Amniotic epithelial cell (primary cell): ENCODE measurements at regions not wholly inside any gene's neighbourhood (a gene's known extent, or its start where the extent isn't known, plus 50 kb on each side); places are given as distances from the start of the nearest gene placed in this dataset.

Source experiments
- DNase-seq: peaks from one replicate; pipeline ENCODE4 v3.0.0-alpha.2; 2010; ENCODE audit warnings: low read depth

DNA sequence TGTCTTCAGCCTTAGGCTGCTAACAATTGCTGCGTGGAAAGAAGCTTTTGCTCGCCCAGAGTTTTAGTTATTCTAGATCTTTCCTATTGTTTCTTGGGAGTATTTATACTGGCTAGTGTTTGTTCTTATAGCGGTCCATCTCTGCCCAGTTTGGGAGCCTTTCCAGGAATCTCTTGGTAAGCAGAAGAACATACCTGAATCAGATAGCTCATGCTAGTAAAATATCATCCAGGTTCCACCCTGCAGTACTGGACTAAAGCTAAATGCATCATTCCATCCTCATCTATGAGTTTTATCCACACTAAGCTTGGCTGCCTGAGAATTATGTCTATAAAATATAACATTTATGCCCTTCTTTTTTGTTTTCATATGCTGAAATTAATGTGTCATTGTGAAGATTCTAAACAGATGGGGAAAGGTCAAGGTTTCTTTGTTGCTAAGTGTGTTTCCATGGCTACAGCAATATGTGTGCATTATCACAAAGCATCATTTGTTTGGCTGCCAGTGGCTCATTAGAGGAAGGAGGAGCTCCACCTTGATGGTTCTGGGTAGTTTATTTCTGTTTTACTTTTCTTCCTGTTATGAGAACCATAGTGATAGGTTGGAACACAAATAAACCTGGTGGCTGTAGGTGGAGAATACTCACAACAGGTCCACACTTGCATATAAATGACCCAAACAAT lies 182.8 kb downstream of the PIK3C3 start:
- no peak for DNase-seq

DNA sequence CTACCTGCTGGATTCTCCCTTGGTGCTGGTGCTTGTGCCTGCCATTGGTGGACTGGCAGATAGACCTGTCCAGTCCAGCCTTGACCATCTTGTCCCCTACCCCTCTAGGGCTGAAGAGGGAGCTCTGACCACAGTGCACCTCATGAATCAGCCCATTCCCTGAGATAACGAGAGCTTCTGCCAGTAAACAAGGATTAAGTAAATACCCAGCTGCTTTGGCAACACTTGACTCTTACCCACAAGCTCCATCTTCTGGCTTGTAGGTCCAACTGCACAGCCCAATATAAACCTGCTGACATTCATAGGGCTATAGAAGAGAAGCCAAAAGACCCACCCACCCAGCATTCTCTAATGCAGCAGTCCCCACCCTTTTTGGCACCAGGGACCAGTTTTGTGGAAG lies 186.4 kb downstream of the PIK3C3 start:
- DNase-seq, result peak; percentile 58

DNA sequence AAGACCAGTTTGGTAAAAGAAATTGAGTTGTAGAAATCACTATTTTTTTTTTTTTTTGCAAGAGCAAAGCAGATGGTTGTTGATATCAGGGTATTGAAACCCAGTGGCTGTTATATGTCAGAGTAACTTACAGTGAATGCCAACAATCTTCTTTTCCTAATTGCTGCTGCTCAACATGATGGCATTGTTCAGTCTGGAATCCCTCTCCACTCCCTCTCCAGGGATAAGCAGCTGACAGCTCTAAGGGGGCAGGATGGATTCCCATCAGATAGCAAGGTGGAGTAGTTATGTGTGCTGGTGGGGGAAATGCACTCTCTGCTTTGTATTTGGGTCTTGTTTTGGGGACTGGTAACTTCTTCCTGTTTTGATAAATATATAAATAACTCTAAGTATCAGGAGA lies 200.0 kb downstream of the PIK3C3 start:
- no peak for DNase-seq

DNA sequence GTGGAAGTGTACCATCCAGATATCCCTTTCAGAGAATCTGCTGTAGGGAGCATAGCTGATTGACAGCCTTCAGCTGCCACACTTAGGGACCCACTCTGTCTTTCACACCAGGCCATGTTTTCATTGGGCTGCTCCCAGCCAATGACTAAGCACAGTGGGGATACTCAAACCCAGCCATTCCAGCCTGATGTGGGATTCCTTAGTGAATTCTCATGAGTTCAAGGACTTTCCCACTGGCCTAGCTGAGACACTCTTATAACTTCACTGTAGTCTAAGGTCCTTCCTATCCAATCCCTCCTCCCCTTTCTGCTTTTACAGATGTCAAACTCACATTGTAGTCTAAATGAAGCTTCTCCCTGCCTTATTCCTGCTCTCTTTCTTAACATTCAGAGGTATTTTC lies 201.2 kb downstream of the PIK3C3 start:
- DNase-seq, result no peak

DNA sequence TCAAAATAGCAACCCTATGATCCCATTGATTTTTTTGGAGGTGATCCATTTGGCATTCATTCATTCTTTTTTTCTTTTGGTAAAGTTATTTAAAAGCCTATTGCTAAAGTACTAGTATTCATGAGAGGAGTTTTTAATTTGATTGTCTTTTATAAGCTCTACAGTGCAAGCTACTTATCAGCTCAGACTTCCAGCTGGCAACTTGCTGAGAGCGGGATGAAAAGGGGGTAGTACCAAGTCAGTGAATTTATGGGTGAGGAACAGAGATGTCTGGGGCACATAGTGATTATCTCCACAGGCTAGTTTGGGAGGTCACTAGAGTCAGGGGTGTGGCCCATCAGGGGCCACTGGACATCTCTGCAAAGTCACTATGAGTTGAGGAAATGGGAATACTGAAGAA lies 202.4 kb downstream of the PIK3C3 start:
- DNase-seq, result no peak

DNA sequence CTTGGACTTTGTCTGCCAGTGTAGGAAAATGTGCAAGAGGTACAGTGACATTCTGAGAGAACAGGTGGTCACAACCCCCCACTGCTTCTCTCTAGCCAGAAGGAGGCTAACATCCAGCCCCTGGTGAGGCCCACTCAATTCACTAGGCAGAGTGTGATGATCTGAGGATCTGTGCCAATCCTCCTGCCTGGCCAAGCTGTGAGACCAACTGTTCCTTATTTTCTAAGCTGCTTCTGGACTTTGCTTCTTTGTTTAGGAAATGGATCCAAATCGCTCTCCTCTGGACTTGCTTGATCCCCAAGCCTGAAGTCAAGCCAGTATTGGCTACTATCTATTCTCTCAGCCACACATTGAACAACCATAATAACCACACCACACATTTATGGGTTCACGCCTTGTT lies 202.8 kb downstream of the PIK3C3 start:
- DNase-seq, result no peak

DNA sequence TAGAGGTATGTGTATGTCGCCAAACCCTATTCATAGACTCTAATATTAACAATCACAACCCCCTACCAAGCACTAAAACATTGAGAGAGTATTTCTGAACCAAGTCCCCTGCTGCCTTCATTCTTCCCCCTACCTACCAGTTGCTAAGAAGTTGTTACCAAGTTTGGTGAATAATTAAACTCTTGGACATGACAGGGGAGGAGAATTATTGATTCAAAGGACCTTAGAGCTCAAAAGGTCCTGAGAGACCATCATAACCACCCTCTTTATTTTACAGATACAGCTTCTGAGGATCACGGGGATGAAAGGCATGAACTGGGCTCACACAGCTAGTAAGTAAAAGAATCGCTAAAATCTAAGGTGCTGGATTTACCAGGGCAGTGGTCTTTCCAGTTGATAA lies 204.1 kb downstream of the PIK3C3 start:
- no peak for DNase-seq

DNA sequence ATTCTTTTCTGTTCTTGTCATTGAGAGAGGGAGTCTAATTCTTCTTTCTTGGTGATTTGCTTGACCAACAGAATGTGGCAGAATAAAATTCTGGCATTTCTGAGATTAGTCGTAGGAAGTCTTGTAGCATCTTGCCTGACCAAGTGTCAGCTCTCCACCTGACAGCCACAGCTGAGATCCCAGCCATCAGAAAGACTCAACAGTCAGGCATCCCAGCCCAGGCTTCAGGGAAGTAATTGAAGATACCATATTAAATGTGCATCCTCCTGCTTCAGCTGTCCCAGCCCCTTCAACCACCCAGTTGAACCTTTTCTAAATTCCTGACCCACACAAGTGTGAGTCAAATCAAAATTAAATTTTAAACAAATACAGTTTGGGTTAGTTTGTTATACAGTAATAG lies 208.3 kb downstream of the PIK3C3 start:
- DNase-seq, result no peak

DNA sequence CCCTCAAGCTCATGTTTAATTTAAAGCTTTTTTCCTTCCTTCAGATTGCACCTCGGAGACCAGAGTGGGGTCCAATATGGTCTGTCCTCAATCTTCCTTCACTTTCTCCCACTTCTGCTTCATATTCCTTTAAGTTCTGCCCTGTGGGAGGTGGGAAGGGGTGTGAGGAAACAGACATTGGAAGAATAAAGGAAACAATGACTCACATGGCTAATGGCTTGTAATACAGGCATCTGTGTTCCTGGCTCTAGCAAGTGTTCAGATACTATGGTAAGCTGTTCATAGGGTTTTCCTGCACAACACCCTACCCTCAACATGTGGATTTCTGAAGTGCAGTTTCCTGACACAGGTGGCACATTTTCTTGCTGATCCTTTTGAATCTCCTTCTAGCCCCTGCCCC lies 209.5 kb downstream of the PIK3C3 start:
- DNase-seq, result no peak

DNA sequence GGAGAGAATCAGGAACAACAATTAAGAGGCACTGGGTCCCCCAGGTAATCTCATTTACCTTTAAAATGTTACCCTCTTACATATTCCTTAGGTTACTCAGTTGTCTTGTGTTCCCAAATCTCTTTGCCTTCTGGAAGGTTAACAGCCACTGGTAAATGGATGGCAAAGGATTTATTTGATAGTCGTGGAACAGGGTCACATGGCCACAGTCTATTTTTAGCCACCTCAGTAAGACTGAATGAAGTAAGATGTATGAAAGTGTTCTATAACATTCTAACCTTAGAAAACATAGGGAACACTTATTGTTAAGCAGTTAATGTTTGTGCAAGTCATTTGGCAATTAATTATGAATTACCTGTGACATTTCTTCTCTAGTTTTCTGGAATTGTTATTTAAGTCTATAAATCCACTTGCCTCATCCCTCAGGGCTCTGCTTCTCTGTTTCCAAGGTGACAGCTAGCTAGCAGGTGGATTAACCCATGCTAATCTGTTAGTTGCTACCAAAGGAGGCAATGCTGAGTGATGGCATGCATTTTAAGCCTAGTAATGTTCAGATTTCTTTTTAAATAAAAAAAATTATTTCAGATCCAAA lies 211.0 kb downstream of the PIK3C3 start:
- DNase-seq, result no peak

DNA sequence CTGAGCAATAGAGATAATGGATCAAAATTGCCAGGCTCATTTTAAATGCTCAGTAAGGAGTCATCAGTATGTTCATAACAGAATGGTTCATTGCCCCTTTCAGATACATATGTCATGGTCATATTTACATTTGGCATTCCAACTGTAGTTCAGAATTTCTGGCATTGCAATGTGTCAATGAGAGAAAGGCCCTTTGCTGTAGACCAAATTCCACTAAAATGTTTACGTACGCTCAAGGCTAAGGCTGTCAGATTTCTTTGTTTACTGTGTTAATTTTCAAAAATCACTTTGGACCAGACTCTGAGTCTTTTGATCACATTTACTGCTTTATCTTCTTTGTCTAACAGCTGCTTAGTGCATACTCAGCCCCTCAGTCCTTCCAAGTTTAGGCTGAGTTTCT lies 213.5 kb downstream of the PIK3C3 start:
- DNase-seq, result no peak

DNA sequence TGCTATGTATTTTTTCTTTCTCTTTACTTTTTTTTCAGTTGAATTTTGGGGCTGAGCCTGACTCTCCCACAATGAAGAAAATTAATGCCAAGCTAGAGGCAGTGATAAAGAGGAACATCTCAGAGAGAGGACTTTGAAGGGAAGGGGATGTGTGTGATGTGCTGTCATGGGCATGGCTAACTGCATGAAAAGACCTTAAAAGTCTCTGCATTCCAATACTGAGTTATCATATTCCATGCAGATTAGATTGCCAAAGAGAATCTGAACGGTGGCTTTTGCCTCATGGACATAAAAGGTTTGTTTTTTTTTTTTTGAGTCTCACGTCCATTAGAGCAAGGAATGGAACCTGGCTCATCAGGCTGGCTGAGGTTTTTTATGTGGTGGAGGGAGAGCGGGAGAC lies 213.9 kb downstream of the PIK3C3 start:
- DNase-seq, result no peak

DNA sequence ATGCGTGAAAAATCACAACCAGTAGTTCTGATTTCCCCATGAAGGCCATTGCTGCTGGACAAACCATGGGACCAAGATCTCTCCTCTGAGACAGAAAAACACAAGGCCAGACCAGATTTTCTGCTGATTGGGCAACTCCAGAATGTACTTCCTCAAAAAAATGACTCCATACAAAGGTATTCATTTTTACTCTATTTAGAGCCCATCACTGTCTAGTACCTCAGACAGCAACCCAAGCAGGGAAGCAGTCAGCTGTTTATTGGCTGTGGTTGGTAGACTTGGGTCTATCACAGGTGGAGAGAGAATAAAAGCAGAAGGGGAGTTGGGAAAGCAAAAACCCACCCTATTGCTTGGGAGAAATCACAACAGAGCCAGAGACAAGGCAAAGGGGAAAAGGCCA lies 219.9 kb downstream of the PIK3C3 start:
- peak; percentile 18 for DNase-seq

DNA sequence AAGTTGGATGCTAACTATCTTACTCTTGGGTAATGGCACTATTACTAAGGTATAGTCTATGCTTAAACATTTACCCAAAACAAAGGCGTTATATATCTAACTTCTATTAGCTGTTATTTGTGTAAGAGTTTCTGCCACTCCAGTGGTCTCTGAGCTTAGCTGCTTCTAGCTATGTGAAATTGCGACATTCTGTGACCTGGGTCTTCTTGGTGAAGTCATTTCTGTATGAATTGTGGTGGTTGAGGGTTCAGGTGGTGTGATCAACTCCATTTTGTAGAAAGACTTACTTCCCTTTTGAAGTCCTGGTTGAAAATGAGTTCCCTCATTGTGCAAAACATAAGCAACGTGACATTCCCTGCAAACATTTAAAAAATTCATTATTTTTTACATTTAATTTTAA lies 221.6 kb downstream of the PIK3C3 start:
- no peak for DNase-seq

DNA sequence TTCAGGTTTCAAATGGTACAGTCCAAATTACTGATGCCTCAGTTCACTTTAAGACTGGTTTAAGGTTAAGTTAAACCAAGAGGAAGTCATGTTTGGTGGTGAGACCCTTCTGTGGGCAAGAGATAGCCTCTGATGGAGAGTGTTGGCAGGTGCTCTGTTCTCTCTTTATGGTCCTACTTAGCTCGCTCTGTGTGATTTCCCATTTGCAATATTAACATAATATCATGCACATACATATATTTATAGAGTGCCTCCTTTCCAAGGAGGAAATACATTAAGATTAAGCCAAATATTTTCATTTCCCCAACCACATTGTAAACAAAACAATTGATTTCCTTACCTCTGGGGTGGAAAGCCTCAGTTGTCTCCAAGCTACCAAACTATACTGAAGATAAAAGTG lies 222.4 kb downstream of the PIK3C3 start:
- no peak for DNase-seq

DNA sequence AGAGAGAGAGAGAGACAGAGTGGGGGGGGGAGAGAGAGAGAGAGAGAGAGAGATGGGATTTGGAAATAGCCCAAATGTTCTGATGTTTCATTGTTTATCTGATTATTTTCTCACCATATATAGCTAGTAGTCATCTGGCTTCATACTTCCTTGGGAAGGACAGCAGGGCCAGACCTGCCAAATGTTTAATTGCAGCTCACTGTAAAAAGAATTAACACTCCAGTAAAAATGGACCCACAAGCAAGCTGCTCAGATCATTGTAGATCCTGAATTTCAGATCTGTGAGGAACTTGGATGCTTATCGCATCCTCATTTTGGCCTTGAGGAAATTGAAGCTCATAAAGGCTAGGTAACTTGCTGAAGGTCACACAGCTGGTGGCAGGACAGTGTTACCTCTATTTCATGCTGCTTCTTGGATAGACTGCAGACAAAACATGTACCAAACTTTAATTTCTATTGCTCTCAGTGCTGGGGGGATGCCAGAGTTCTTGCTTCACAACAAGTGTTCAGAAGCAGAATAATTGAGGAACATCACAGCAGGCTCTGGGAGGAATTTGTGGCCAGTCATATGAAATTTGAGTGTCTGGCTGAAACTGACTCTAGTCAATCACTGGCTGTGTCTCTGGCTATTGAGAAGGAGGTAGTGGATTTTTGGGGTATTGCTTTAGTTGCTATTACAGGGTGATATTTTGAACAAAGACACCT lies 223.5 kb downstream of the PIK3C3 start:
- DNase-seq, result no peak

DNA sequence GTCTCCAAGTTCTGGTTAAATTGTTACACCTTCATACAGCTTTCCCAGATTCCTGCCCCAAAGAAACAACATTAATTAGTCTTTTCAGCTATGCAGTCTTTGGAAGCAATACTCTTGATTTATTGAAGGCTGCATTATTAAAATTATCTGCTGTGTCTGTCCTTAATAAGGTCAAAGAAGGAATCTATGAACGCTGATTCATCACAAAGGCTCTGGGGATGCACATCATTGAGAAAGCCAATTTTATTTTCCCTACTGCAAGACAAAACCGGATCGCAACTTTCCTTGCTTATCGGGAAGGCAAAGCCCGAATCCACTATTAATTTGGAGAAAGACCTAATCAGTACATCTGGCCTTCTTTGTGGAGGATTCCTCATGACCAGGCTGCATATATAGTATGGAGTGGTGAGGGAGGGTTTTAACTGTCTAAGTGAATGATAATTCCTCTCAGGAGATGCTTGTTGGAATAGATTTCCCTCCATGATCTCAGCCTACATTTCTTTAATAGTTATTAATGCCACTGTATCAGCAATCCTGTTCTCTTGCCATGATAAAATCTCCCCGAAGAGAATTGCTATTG lies 224.6 kb downstream of the PIK3C3 start:
- DNase-seq, result no peak

DNA sequence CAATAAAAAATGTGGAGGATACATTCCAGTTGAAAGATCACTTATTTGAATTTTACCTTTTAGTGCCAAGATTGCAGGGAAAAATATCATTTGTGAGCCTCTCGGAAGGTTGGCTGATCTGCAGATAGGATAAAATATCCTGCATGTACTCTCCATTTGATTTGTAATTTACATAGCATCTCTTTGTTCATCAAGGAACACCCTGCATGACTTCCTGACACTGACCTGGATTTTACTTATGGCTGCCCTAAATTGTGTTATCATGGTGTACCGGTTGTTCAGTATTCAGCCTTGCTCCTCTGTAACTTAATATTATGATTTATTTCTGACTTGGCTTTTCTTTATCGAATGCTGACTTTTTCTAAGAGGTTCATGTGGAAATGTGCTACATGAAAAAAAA lies 226.4 kb downstream of the PIK3C3 start:
- DNase-seq, result no peak

DNA sequence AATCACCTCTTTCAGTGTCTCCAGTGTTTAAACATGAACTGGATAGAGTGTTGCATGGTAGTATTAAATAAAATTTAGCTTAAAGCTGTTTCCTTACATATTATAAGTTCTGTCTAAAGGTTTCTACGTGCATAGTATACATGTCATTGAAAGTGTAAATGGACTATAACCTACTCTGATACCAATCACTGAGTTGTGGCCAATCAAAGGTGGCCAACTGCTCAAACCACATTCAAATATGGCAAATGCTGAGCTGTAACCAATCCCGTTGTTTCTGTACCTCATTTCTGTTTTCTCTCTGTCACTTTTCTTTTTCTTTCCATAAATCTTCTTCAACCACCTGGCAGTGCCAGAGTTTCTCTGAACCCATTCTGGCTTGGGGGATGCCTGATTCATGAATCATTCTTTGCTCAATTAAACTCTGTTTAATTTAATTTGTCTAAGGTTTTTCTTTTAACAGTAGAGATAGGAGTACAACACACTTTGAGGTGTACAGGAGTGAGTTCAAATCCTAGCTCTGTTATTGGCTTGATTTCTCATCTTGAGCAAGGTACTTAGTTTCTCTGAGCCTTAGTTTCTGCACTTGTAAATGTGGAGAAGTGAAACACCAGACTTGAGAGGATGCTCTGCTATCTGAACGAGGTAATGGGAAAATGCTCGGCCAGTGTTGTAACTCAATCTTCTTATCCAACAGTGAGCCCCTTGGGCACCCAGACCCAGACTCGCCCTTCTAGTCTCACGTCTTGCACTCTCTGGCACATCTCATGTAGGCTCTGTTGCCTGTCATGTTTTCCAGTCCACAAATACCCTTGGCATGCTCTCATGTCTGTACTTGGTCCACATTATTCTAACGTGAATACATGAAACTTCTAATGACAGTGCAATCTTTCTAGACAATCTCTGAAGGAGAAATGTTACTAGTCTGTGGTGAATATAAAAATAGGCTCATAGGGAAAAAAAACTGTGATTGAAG lies 228.0 kb downstream of the PIK3C3 start:
- peak; percentile 65 for DNase-seq

DNA sequence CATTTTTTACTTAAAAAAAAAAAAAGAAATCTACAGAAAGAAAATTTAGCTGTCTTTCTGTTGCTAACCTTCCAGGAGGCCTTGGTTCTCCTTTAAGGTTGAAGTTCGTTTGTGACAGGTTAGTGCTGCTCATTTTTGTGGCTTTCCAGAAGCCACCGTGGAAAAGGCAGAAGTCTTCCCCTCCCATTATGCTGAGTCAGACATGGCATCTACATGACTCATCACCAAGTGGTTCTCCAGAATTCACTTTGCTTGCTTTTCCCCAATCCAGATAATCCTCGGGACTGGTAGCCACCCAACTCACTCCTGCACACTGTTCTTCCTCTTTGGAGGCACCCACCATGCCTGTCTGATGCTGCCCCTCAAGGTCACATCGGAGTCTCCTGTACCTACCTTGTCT lies 228.7 kb downstream of the PIK3C3 start:
- DNase-seq, result peak; percentile 79

DNA sequence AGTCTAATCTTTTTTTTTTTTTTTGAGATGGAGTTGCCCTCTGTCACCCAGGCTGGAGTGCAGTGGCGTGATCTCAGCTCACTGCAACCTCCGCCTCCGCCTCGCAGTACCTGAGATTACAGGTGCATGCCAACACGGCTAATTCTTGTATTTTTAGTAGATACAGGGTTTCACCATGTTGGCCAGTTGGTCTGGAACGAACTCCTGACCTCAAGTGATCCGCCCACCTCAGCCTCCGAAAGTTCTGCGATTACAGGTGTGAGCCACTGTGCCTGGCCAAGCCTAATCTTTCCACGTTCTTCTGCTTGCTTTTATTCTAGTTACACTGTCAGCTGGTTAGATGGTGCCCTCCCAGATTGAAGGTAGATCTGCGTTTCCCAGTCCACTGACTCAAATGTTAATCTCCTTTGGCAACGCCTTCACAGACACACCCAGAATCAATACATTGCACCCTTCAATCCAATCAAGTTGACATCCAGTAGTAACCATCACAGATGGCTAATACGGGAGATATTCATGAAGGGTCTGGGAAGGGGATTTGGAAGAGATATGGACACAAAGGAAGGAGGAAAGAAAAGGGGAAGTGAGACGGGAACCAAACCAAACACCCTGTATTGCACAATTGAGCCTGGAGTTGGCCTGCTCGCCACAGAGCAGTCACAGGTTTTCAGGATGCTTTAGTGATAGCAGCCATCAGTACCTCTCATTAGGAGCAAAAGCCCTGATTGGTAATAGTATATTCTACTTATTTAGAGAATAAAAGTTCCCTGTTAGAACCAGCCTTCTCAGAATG lies 229.8 kb downstream of the PIK3C3 start:
- DNase-seq, result no peak
